Neuronal stem cell (in vitro differentiated cells): ENCODE measurements at regions not wholly inside any gene's neighbourhood (a gene's known extent, or its start where the extent isn't known, plus 50 kb on each side); places are given as distances from the start of the nearest gene placed in this dataset.

Experiments
- DNase-seq: peaks from one replicate; pipeline ENCODE4 v3.0.0-alpha.2; 2013; ENCODE audit warnings: low spot score
- H2AFZ ChIP-seq: one replicate; pipeline ENCODE4 v1.6.1; 2013; ENCODE audit warnings: mild to moderate bottlenecking, low read length, inconsistent platforms
- H2AK5ac ChIP-seq: 2 replicates; pipeline ENCODE4 v1.6.1; 2013; ENCODE audit warnings: low read depth, mild to moderate bottlenecking, inconsistent platforms, low read length, moderate library complexity, mixed read lengths
- H2BK120ac ChIP-seq: 2 replicates; pipeline ENCODE4 v1.6.1; 2013; ENCODE audit warnings: low read depth, mild to moderate bottlenecking, inconsistent platforms, low read length, moderate library complexity, mixed read lengths
- H2BK12ac ChIP-seq: one replicate; pipeline ENCODE4 v1.6.1; 2013; ENCODE audit warnings: low read length, inconsistent platforms
- H2BK15ac ChIP-seq: 2 replicates; pipeline ENCODE4 v1.6.1; 2013; ENCODE audit warnings: mild to moderate bottlenecking, low read length, inconsistent platforms, mixed read lengths
- H2BK5ac ChIP-seq: one replicate; pipeline ENCODE4 v1.6.1; 2013; ENCODE audit warnings: inconsistent platforms, mild to moderate bottlenecking, low read length, moderate library complexity
- H3K14ac ChIP-seq: one replicate; pipeline ENCODE4 v1.6.1; 2013; ENCODE audit warnings: low read length, inconsistent platforms
- H3K18ac ChIP-seq: 2 replicates; pipeline ENCODE4 v1.6.1; 2013; ENCODE audit warnings: low read length, inconsistent platforms
- H3K23ac ChIP-seq: 2 replicates; pipeline ENCODE4 v1.6.1; 2013; ENCODE audit warnings: low read depth, mild to moderate bottlenecking, mixed read lengths, low read length, inconsistent platforms; ENCODE audit not compliant: poor library complexity
- H3K27ac ChIP-seq: replicated peaks from 3 replicates; pipeline ENCODE4 v1.5.1; 2013; ENCODE audit warnings: low read length, inconsistent platforms
- H3K27me3 ChIP-seq, 3 experiments: 2 replicates each; pipeline ENCODE4 v1.6.1; 2013; ENCODE audit warnings: low read length in 3 of 3, mild to moderate bottlenecking in 2 of 3, inconsistent platforms in 1 of 3, low read depth in 1 of 3, mixed read lengths in 1 of 3, moderate library complexity in 1 of 3; ENCODE audit not compliant: control insufficient read depth in 3 of 3, insufficient read depth in 3 of 3
- H3K36me3 ChIP-seq, 2 donors: replicated peaks in 1 of 2; 2 replicates each; pipeline ENCODE4 v1.6.1; 2013; ENCODE audit warnings: low read length in 2 of 2; ENCODE audit not compliant: control insufficient read depth in 2 of 2, insufficient read depth in 2 of 2
- H3K4ac ChIP-seq: 2 replicates; pipeline ENCODE4 v1.6.1; 2013; ENCODE audit warnings: inconsistent platforms, mild to moderate bottlenecking, low read length, moderate library complexity
- H3K4me1 ChIP-seq, 2 donors: 1 replicate in 1 of 2; 2 replicates in 1 of 2; pipeline ENCODE4 v1.6.1; 2013; ENCODE audit warnings: low read length in 2 of 2, low read depth in 1 of 2; ENCODE audit not compliant: control insufficient read depth in 2 of 2, insufficient read depth in 1 of 2
- H3K4me2 ChIP-seq: one replicate; pipeline ENCODE4 v1.6.1; 2013; ENCODE audit warnings: mild to moderate bottlenecking, low read length, inconsistent platforms; ENCODE audit not compliant: insufficient read depth, poor library complexity, severe bottlenecking
- H3K4me3 ChIP-seq, 2 donors: 2 replicates each; pipeline ENCODE4 v1.5.1; 2013; ENCODE audit warnings: low read length in 2 of 2, mild to moderate bottlenecking in 2 of 2, inconsistent platforms in 1 of 2, moderate library complexity in 1 of 2
- H3K79me1 ChIP-seq: one replicate; pipeline ENCODE4 v1.6.1; 2013; ENCODE audit warnings: low read depth, mild to moderate bottlenecking, inconsistent platforms, low read length, moderate library complexity
- H3K9ac ChIP-seq: one replicate; pipeline ENCODE4 v1.6.1; 2013; ENCODE audit warnings: mild to moderate bottlenecking, low read depth, low read length, inconsistent platforms; ENCODE audit not compliant: poor library complexity
- H3K9me3 ChIP-seq, 2 donors: replicated peaks in 1 of 2; 2 replicates each; pipeline versions ENCODE3 to v1.6.1; 2013; ENCODE audit warnings: low read length in 2 of 2, mild to moderate bottlenecking in 2 of 2, inconsistent platforms in 1 of 2, low read depth in 1 of 2, mixed read lengths in 1 of 2, moderate library complexity in 1 of 2; ENCODE audit not compliant: control insufficient read depth in 2 of 2, insufficient read depth in 1 of 2
- H4K8ac ChIP-seq: one replicate; pipeline ENCODE4 v1.6.1; 2013; ENCODE audit warnings: low read depth, mild to moderate bottlenecking, inconsistent platforms, low read length, moderate library complexity
- H4K91ac ChIP-seq: one replicate; pipeline ENCODE4 v1.6.1; 2013; ENCODE audit warnings: low read length, low read depth, mild to moderate bottlenecking, inconsistent platforms; ENCODE audit not compliant: poor library complexity
- WGBS, 2 donors: extraction: QIAGEN DNeasy Blood & Tissue Kit; methylation state at CpG; one replicate each; pipeline ENCODE4 v1.1.7; 2013; ENCODE audit warnings: missing lambda C conversion rate in 2 of 2, mixed read lengths in 1 of 2; ENCODE audit not compliant: insufficient read length in 2 of 2, insufficient replicate concordance in 1 of 2; ENCODE audit errors: extremely low coverage in 2 of 2; 5-methylcytosine and 5-hydroxymethylcytosine counted together

DNA sequence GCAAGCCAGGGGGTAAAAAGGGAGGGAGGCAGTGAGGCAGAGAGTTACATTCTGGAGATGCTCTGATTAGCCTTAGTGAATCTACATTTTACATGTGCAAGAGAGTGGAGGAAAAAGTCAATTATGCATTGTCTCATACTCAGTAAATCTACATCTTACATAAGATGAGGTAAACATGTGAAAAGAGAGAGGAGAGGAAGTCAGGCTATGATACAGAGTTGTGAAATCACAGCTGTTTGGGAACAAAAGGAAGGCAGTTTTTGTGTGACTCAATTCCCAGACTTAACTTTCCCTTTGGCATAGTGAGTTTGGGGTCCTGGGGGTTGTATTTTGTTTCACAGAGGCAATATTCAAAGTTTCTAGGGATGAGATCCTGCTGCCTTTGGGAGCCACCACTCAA lies 67.8 kb downstream of the GP2 start:
- Histone ChIP-seq H2AFZ (no peak overlapping the region), H3K23ac (no peak overlapping the region), H2BK15ac (no peak overlapping the region), H3K4me1 (peaks cover 0 to 5% of the 10 kb centered on the region in 2 donors), H2BK5ac (no peak overlapping the region), H2BK12ac (no peak overlapping the region), H3K36me3 (no peaks in the 10 kb centered on the region), H3K4me2 (no peak overlapping the region), H3K9ac (no peak overlapping the region), H3K18ac (no peak overlapping the region), H2BK120ac (no peak overlapping the region), H4K91ac (no peak overlapping the region), H3K27ac (no peak overlapping the region), H3K4me3 (no peak overlapping the region), H4K8ac (no peak overlapping the region), H2AK5ac (no peak overlapping the region), H3K9me3 (peaks cover 0 to 2% of the 10 kb centered on the region in 2 donors), H3K4ac (no peak overlapping the region), H3K14ac (no peak overlapping the region), H3K27me3 (peaks cover 0 to 5% (median 0%) of the 10 kb centered on the region in 3 experiments), H3K79me1 (no peaks in the 10 kb centered on the region)
- DNase-seq: no peak

DNA sequence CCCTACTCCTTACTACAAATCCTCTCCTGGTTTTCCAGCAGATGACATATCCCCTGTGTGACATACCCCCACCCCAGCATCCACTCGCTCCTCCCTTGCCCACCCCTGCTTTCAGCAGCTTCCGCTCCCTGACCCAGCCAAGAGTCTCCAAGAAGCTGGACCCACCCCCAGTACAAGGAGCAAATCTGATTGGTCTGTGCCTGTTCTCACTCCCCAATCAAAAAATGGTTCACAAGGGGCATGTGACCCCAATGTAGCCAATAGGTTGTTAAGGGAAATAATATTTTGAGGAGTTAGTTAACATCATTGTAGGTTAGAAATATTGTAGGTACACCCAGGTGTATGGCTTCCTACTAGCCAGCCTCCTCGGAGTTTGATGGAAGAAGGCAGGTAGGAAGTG lies 70.1 kb downstream of the GP2 start:
- Histone ChIP-seq H3K27me3 (no peaks in the 10 kb centered on the region), H3K79me1 (no peaks in the 10 kb centered on the region), H3K27ac (no peak overlapping the region), H3K9me3 (peaks cover 0 to 2% of the 10 kb centered on the region in 2 donors), H2BK12ac (no peak overlapping the region), H3K14ac (no peak overlapping the region), H3K18ac (no peak overlapping the region), H4K91ac (no peak overlapping the region), H2BK15ac (no peak overlapping the region), H2AK5ac (no peak overlapping the region), H2BK120ac (no peak overlapping the region), H3K9ac (no peak overlapping the region), H3K23ac (no peak overlapping the region), H2AFZ (no peak overlapping the region), H3K4me2 (no peak overlapping the region), H4K8ac (no peak overlapping the region), H3K4me1 (peaks cover 0 to 8% of the 10 kb centered on the region in 2 donors), H3K4me3 (no peak overlapping the region), H2BK5ac (no peak overlapping the region), H3K4ac (no peak overlapping the region), H3K36me3 (no peaks in the 10 kb centered on the region)
- whole genome bisulfite sequencing, 2 donors: no CpG with 5 or more reads among the region's 3 CpGs
- no peak for DNase-seq

DNA sequence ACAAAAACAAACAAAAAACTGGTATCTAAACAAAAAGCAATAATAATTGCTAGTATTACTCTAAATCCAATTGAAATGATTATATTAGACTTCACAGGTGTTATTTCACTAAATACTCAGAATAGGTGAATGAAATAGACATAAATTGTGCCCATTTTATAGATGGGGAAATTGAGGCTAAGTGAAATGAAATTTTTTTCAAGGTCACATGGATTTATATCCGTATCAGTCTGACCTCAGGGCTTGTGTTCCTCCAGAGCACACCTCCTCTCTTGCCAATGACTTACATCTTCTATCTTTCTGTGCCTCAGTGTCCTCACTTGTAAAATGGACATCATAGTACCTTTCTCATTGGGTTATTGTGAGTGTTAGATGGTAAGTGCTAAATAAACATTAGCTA lies 72.3 kb downstream of the GP2 start:
- no peak overlapping the region for H4K91ac ChIP-seq
- no peak for DNase-seq
- H2BK120ac ChIP-seq: no peak overlapping the region
- no CpG with 5 or more reads among the region's 1 CpG for WGBS, 2 donors
- no peak overlapping the region for H2BK15ac ChIP-seq
- no peaks in the 10 kb centered on the region for H3K27me3 ChIP-seq
- peaks cover 0 to 2% of the 10 kb centered on the region in 2 donors for H3K9me3 ChIP-seq
- H3K36me3 ChIP-seq: no peaks in the 10 kb centered on the region
- H2AK5ac ChIP-seq: no peak overlapping the region
- no peak overlapping the region for H3K4me2 ChIP-seq
- no peak overlapping the region for H2BK5ac ChIP-seq
- H3K79me1 ChIP-seq: no peaks in the 10 kb centered on the region
- H2AFZ ChIP-seq: no peak overlapping the region
- no peak overlapping the region for H2BK12ac ChIP-seq
- H3K4me1 ChIP-seq: peaks cover 0 to 6% of the 10 kb centered on the region in 2 donors
- H4K8ac ChIP-seq: no peak overlapping the region
- H3K27ac ChIP-seq: no peak overlapping the region
- no peak overlapping the region for H3K4me3 ChIP-seq
- no peak overlapping the region for H3K9ac ChIP-seq
- no peak overlapping the region for H3K23ac ChIP-seq
- no peak overlapping the region for H3K14ac ChIP-seq
- H3K18ac ChIP-seq: no peak overlapping the region
- no peak overlapping the region for H3K4ac ChIP-seq

DNA sequence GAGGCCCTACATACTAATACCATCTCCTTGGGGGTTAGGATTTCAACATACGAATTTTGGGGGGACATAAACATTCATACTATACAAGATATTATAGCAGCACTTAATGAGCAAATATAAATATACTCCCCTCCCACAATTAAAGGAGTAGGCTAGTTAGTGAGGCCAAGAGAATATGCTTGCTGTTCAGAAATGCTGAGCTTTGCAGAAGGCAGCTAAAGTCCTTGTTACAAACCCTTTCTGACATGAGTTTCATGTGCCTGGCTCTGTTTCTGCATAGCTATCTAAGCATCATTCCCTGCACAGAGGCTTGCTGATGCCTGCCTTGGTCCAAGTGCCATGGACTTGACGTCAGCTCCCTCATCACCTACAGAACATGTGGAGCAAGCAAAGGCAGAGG lies 73.5 kb downstream of the GP2 start:
- Histone ChIP-seq H2BK120ac (no peak overlapping the region), H3K4me3 (no peak overlapping the region), H3K9ac (no peak overlapping the region), H3K79me1 (no peaks in the 10 kb centered on the region), H3K4me1 (peaks cover 0 to 6% of the 10 kb centered on the region in 2 donors), H2BK12ac (no peak overlapping the region), H3K18ac (no peak overlapping the region), H3K27me3 (no peaks in the 10 kb centered on the region), H3K27ac (no peak overlapping the region), H2BK5ac (no peak overlapping the region), H3K4ac (no peak overlapping the region), H3K9me3 (no peaks in the 10 kb centered on the region), H3K4me2 (no peak overlapping the region), H3K14ac (no peak overlapping the region), H2AFZ (no peak overlapping the region), H4K8ac (no peak overlapping the region), H4K91ac (no peak overlapping the region), H3K23ac (no peak overlapping the region), H3K36me3 (no peaks in the 10 kb centered on the region), H2AK5ac (no peak overlapping the region), H2BK15ac (no peak overlapping the region)
- no CpG with 5 or more reads among the region's 2 CpGs for WGBS, 2 donors
- no peak for DNase-seq
